Endothelial cell of umbilical vein (primary cell): ENCODE measurements at regions not wholly inside any gene's neighbourhood (a gene's known extent, or its start where the extent isn't known, plus 50 kb on each side); places are given as distances from the start of the nearest gene placed in this dataset.

ENCODE experiments used
- BruUV-seq: library from RNA; stranded (reverse); fragments of 400-500 nt; replicated peaks from 2 replicates; lab custom pipeline; 2021; lab: Mats Ljungman, UMichigan
- CTCF ChIA-PET: fragments of 300-600, 350-600 bp; sonication (Branson Sonifier 250); formaldehyde crosslinking; loops from one replicate; lab custom pipeline; 2021; ENCODE audit warnings: antibody characterized with exemption, inconsistent platforms; lab: Charles Lee
- POLR2A ChIA-PET: fragments of 300-600, 350-600 bp; sonication (Branson Sonifier 250); formaldehyde crosslinking; loops from one replicate; lab custom pipeline; 2021; ENCODE audit warnings: antibody characterized with exemption, inconsistent platforms; lab: Charles Lee
- DNase-seq: peaks from one replicate; pipeline ENCODE4 v3.0.0-alpha.2; 2011; ENCODE audit warnings: low read depth, low spot score
- FAIRE-seq: peaks from 2 replicates; lab custom pipeline; 2011; peaks lifted over from hg19 to GRCh38; lab: Jason Lieb, UNC
- H2AFZ ChIP-seq: 2 replicates; pipeline ENCODE4 v1.6.0; 2012; ENCODE audit warnings: low read depth, low read length, control low read depth, inconsistent platforms
- H3K27ac ChIP-seq: 2 replicates; pipeline ENCODE4 v1.5.1; 2011; ENCODE audit warnings: low read depth, mild to moderate bottlenecking, control low read depth, low read length, moderate library complexity; ENCODE audit not compliant: insufficient read depth
- H3K27me3 ChIP-seq, 2 experiments: 2 replicates each; pipeline versions ENCODE4 v1.6.0 to v1.6.1; 2011; ENCODE audit warnings: low read length in 2 of 2, mixed read lengths in 1 of 2; ENCODE audit not compliant: control insufficient read depth in 2 of 2, insufficient read depth in 2 of 2
- H3K36me3 ChIP-seq, 2 experiments: 2 replicates in 1 of 2; 3 replicates in 1 of 2; pipeline ENCODE4 v1.5.1; 2011; ENCODE audit warnings: low read length in 2 of 2, mild to moderate bottlenecking in 1 of 2, moderate library complexity in 1 of 2; ENCODE audit not compliant: control insufficient read depth in 2 of 2, insufficient read depth in 2 of 2; ENCODE audit errors: extremely low read depth in 1 of 2
- H3K4me1 ChIP-seq: 3 replicates; pipeline ENCODE4 v1.5.1; 2011; ENCODE audit warnings: mild to moderate bottlenecking, low read length; ENCODE audit not compliant: control insufficient read depth, insufficient read depth; ENCODE audit errors: extremely low read depth
- H3K4me2 ChIP-seq: 2 replicates; pipeline ENCODE4 v1.6.1; 2011; ENCODE audit warnings: low read length, control low read depth, mixed read lengths; ENCODE audit not compliant: insufficient read depth
- H3K4me3 ChIP-seq, 3 experiments: fragments of 200-600 bp in 1 of 3; sonication (generic), shearing (Covaris generic) in 1 of 3; replicated peaks in 1 of 3; 2 replicates each; pipeline ENCODE4 v1.5.1; 2011 to 2016; ENCODE audit warnings: control low read depth in 3 of 3, low read length in 3 of 3, mild to moderate bottlenecking in 2 of 3, inconsistent platforms in 1 of 3, low read depth in 1 of 3, moderate library complexity in 1 of 3; ENCODE audit not compliant: insufficient read depth in 1 of 3
- H3K79me2 ChIP-seq: 2 replicates; pipeline ENCODE4 v1.6.0; 2012; ENCODE audit warnings: low read length, inconsistent platforms; ENCODE audit not compliant: control insufficient read depth, insufficient read depth
- H3K9ac ChIP-seq: replicated peaks from 2 replicates; pipeline ENCODE3; 2011; ENCODE audit warnings: low read length, control low read depth; ENCODE audit not compliant: insufficient read depth; ENCODE audit errors: extremely low read depth
- H3K9me1 ChIP-seq: replicated peaks from 3 replicates; pipeline ENCODE4 v1.6.0; 2011; ENCODE audit warnings: mild to moderate bottlenecking, low read length; ENCODE audit not compliant: control insufficient read depth, insufficient read depth; ENCODE audit errors: extremely low read depth
- H3K9me3 ChIP-seq: replicated peaks from 2 replicates; pipeline ENCODE4 v1.5.1; 2012; ENCODE audit warnings: low read length, inconsistent platforms; ENCODE audit not compliant: control insufficient read depth, insufficient read depth
- H4K20me1 ChIP-seq: replicated peaks from 2 replicates; pipeline ENCODE3; 2011; ENCODE audit warnings: mild to moderate bottlenecking, low read length; ENCODE audit not compliant: control insufficient read depth, insufficient read depth; ENCODE audit errors: extremely low read depth
- CTCF ChIP-seq, 2 donors: IDR thresholded peaks; 1 replicate in 1 of 2; 2 replicates in 1 of 2; pipeline ENCODE4 v1.5.1; 2011; ENCODE audit warnings: low read length in 2 of 2, mild to moderate bottlenecking in 2 of 2, moderate library complexity in 2 of 2, control low read depth in 1 of 2, inconsistent platforms in 1 of 2, low read depth in 1 of 2; ENCODE audit not compliant: insufficient read depth in 1 of 2; ENCODE audit errors: extremely low read depth in 1 of 2
- EZH2 ChIP-seq: IDR thresholded peaks from 2 replicates; pipeline ENCODE4 v1.6.1; 2012; ENCODE audit warnings: borderline replicate concordance, low read depth, mild to moderate bottlenecking, moderate library complexity, low read length, inconsistent platforms; ENCODE audit not compliant: severe bottlenecking
- FOS ChIP-seq: IDR thresholded peaks from 2 replicates; pipeline ENCODE4 v1.6.1; 2011; ENCODE audit warnings: mild to moderate bottlenecking, low read length, moderate library complexity, borderline replicate concordance; ENCODE audit not compliant: insufficient read depth
- GATA2 ChIP-seq: IDR thresholded peaks from 2 replicates; pipeline ENCODE4 v1.7.0; 2011; ENCODE audit warnings: low read depth, mild to moderate bottlenecking, moderate library complexity, mixed read lengths, low read length; ENCODE audit not compliant: insufficient read length, insufficient read depth
- JUN ChIP-seq: IDR thresholded peaks from 2 replicates; pipeline ENCODE4 v1.6.1; 2011; ENCODE audit warnings: borderline replicate concordance, low read depth; ENCODE audit not compliant: insufficient read length, insufficient read depth
- MYC ChIP-seq: IDR thresholded peaks from one replicate; pipeline ENCODE4 v1.6.1; 2011; ENCODE audit warnings: mild to moderate bottlenecking, low read depth, low read length
- POLR2A ChIP-seq: IDR thresholded peaks from 2 replicates; pipeline ENCODE4 v1.6.1; 2012; ENCODE audit warnings: low read depth, mild to moderate bottlenecking, control low read depth, low read length
- POLR2AphosphoS5 ChIP-seq: IDR thresholded peaks from 2 replicates; pipeline ENCODE4 v1.6.1; 2012; ENCODE audit warnings: low read depth, mild to moderate bottlenecking, control low read depth, low read length, moderate library complexity; ENCODE audit not compliant: insufficient read depth
- dilution Hi-C: fragments of 300-500 bp; cut with MboI; formaldehyde crosslinking; loops from one replicate; pipeline ENCODE4 v1.15.0; 2019; ENCODE audit warnings: low sequenced_read_pairs; ENCODE audit not compliant: extremely low pct_ligation_motif_present
- intact Hi-C: fragments of 100-400 bp; cut with micrococcal nuclease; formaldehyde crosslinking; loops from one replicate; pipeline ENCODE4 v1.10.0; 2022
- TF ChIP-seq, protein P1 (sequence below): IDR thresholded peaks from 2 replicates; pipeline ENCODE4 v1.6.1; 2011; ENCODE audit not compliant: insufficient read depth, insufficient read length

- H2AFZ ChIP-seq = no peak overlapping the region
- dilution Hi-C loops (no loop called here), intact Hi-C loops (loop anchor here (1.0 kb wide), 1 partner anchor 10 kb away; no protein-coding TSS in a partner anchor)
- DNase-seq (no peak), FAIRE-seq (no peak)
- TF ChIP-seq, protein P1, sequence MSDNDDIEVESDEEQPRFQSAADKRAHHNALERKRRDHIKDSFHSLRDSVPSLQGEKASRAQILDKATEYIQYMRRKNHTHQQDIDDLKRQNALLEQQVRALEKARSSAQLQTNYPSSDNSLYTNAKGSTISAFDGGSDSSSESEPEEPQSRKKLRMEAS = no peak
- no peak for TF ChIP-seq GATA2
- TF ChIP-seq JUN = no peak
- TF ChIP-seq EZH2 = no peak
- TF ChIP-seq FOS = no peak
- TF ChIP-seq CTCF (IDR thresholded peaks at IDR 0.05; ENCODE audit: extremely low read depth in 1 of 2, insufficient read depth in 1 of 2, low read depth in 1 of 2, low read length in 2 of 2) = no peak
- TF ChIP-seq POLR2AphosphoS5 = no peak
- TF ChIP-seq POLR2A = no peak
- no peak for TF ChIP-seq MYC
- H3K4me2 ChIP-seq = no peak overlapping the region
- H3K9ac ChIP-seq = no peak overlapping the region
- peaks cover 15% of the 10 kb centered on the region for H3K4me1 ChIP-seq
- no peaks in the 10 kb centered on the region for H3K9me3 ChIP-seq
- no peaks in the 10 kb centered on the region for H3K9me1 ChIP-seq
- H3K27ac ChIP-seq = no peak overlapping the region
- BruUV-seq = no TSS peak
- H3K4me3 ChIP-seq = no peak overlapping the region
- no peaks in the 10 kb centered on the region for H3K79me2 ChIP-seq
- H3K27me3 ChIP-seq = no peaks in the 10 kb centered on the region
- H4K20me1 ChIP-seq = no peaks in the 10 kb centered on the region
- CTCF ChIA-PET = interaction anchor here (0.9 to 1.7 kb wide), 2 partner anchors 12 to 13 kb away, joined by 3 to 5 read pairs; no protein-coding TSS in a partner anchor
- no peaks in the 10 kb centered on the region for H3K36me3 ChIP-seq
- POLR2A ChIA-PET = no interaction called here
Measured at GRCh38 chr1:234901491-234902049, 227.1 kb downstream of the TOMM20 start.
